NCI-H187 treated with DMSO at 0.1 percent for 48 hours (cell line): ENCODE measurements at regions not wholly inside any gene's neighbourhood (a gene's known extent, or its start where the extent isn't known, plus 50 kb on each side); places are given as distances from the start of the nearest gene placed in this dataset.

Experiments
- DNase-seq: peaks from one replicate; lab custom pipeline; 2025; lab: John Stamatoyannopoulos, UW

DNA sequence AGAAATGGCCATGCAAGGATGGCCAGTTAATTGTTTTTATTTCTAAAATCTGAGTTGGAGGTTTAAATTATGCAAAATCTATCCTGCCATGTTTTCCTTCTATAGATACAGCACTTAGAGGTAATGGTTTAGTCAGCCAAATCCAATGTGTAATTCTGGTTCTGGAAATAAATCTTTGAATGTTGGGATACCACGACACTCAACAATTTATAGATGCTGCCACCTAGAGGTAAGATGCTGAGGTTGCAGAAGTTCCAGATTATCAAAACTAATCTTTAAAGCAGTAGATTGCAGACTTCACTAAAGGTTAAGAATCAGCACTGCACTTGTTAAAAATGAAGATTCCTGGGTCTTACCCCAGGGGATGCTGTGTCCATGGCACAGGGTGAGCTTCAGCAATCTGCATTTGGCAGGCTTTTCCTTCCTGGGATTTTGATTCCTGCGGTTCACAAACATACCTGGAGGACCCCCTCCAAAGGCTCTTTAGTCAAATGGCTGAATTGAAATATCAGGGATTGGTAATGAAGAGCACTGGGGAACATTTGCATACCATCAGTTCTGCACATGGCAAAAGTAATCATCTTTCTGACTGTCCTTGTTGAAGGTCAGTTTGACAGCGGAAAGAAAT is 53.4 kb upstream of the ANO4 start:
- no peak for DNase-seq

DNA sequence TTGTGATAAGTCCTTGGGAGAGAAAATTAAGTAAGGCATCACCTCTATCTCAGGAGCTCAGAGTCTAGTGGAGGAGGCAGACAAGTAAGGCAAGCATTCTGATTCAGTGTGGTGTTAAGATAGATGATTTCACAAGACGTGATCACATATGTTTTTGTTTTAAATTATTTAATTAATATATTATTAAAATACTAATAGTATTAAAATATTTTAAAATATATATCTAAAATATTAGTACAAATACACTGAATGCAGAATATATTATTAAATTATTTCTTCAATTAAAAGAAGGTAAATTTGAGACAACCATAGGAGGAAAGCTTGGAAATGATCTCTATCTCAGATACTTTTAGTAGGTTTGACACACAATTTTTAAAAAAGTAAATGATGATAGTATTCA is 51.5 kb upstream of the ANO4 start:
- no peak for DNase-seq
